Glomerular endothelial cell (primary cell): ENCODE measurements at regions not wholly inside any gene's neighbourhood (a gene's known extent, or its start where the extent isn't known, plus 50 kb on each side); places are given as distances from the start of the nearest gene placed in this dataset.

Experiments
- DNase-seq: peaks from one replicate; pipeline ENCODE4 v3.0.0-alpha.2; 2011; ENCODE audit warnings: low read depth, low spot score; ENCODE audit errors: extremely low read depth

DNA sequence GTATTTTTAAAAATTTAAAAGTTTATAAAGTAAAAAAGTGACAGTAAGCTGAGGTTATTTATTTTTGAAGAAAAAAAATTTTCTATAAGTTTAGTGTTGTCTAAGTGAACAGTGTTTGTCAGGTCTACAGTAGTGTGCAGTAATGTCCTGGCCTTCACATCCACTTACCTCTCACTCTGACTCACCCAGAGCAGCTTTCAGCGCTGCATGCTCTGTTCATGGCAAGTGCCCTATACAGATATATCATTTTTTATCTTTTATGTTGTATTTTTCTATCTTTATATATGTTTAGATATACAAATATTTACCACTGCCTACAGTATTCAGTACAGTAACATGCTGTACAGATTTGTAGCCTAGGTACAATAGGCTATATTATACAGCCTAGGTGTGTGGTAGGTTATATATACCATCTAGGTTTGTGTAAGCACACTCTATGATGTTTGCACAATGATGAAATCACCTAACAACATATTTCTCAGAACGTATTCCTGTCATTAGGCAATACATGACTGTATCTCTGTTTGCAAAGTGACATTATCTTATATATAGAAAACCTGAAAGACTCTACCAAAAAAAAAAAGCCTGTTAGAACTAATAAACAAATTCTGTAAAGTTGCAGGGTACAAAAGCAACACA is 75.9 kb upstream of the TMC3 start:
- DNase-seq: no peak

DNA sequence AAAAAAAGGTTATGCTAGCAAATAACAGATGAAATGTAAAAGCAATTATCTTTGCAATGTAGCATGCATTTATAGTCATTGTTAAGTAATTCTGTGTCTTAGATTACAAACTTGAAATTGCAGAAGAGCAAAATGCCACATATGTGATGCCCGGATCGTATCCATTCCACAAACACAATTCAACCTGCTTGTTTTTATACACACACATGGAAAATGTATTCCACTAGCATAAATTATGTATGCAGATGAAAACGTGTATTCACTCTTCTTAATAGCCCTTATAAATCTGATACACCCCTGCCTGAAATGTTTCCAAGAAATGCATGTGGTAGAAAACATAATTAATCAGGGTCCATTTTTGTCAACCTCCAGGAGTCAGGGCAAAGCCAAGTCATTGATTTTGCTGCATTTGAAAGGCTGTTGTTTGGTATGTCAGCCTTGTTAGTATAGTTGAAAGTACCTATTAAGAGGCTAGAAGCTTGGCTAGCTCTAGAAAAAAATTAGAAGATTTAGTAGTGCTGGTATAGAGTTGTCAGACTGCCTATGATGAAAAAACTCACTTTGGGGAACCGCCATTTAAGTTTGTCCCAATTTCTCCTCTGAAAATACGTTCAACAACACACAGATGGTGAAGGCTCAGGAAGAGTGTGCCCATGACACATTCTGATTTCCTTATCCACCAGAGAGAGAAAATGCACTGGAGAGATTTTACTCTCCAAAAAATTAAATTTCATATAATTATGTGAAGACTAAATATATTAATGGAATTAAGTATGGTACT is 69.2 kb upstream of the TMC3 start:
- DNase-seq: no peak

DNA sequence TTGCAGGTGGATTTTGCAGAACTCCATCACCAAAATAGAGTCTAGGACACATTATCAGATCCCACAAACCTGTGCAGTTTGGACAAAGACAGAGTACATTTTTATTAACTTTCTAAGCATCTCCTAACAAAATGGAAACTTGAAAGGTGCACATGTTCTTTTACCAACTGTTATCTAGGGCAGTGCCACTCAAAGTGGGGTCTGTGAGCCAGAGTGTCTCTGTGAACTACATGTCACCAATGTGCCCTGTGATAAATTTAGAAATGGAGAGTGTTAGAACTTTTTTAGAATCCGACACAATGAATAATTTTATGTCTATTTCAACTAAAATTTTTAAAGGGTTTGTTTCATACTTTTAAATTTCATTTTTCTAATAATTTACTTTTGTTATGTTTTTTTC is 68.4 kb upstream of the TMC3 start:
- no peak for DNase-seq

DNA sequence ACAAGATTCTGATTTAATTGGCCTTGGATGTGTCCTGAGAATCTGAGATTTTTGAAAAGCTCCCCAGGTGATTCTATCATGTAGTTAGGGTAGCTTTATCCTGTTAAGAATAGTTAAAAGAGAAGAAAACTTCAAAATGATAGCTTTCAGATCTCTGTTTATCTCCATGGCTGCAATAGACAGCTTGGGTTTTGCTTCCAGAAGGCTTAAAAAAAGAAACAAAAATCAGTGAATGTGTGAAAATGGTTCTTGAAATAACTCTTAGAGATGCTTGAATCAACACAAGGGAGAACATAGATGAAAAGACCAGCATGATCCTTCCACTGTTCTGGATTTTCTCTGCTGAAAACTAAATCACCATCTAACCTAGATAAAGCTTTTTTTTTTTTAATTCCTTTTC is 60.8 kb upstream of the TMC3 start:
- DNase-seq: no peak

DNA sequence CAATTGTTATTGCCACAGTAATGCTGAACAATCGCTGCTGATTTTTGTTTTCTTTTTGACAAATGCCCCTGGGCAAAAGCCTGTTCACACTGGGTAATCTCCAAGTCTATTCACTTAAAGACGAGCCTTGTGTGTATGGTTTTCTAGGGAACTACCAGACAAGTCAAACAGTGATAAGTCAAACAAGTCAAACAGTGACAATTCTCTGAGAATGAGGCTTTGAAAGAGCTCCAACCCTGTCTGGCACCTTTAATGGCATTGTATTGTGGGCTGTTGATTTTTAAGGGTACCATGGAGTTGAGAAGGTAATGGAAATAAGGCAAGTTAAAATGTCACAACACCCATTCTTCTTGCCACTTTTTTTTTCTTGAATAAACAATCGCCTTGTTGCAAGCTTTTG is 59.4 kb upstream of the TMC3 start:
- no peak for DNase-seq

DNA sequence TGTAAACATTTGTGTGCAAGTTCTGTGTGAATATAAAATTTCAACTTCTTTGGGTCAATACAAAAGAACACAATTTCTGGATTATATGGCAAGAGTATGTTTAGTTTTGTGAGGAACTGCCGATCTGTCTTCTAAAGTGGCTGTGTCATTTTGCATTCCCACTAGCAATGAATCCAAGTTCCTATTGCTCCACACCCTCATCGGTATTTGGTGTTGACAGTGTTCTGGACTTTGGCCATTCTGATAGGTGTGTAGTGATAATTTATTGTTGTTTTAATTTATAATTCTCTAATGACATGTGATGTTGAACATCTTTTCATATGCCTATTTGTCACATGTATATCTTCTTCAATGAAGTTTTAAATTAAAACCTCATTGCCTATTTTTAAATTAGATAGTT is 58.2 kb upstream of the TMC3 start:
- DNase-seq: no peak

DNA sequence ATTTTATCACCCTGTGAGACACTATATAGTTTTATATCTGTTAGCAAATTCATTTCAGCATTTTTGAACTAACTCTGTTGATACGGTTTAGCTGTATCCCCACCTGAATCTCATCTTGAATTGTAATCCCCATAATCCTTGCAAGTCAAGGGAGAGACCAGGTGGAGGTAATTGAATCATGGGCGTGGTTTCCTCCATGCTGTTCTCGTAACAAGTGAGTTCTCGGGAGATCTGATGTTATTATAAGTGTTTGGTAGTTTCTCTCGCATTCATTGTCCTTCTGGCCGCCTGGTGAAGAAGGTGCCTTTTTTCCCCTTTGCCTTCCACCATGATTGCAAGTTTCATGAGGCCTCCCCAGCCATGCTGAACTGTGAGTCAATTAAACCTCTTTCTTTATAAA is 53.2 kb upstream of the TMC3 start:
- DNase-seq: no peak

DNA sequence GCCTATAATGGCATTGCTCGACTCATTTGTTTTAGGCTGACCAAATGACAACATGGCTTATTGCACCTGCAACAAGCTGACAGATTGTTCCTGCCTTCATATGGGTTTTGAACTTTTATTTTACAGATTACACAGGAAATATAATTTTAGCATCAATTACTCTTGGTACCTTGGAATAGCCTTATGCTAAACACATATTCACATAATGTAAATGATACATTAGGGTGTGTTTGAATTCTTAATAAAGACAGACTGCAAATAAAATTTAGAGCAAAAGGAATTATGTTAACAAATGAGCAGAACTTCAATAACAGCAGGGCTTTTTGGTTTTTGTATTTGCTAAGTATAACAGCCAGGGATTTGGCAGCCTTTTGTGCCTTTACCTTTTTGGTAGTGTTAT is 51.9 kb upstream of the TMC3 start:
- DNase-seq: no peak
